Type B pancreatic cell (in vitro differentiated cells): ENCODE measurements at regions not wholly inside any gene's neighbourhood (a gene's known extent, or its start where the extent isn't known, plus 50 kb on each side); places are given as distances from the start of the nearest gene placed in this dataset.

ENCODE experiments used
- DNase-seq: peaks from one replicate; pipeline ENCODE4 v3.0.0; 2021; ENCODE audit warnings: mixed read lengths; ENCODE audit not compliant: unreplicated experiment; ENCODE audit errors: extremely low spot score
- H3K27ac Mint-ChIP-seq: 2 replicates; pipeline ENCODE4 v1.8.0; 2021; ENCODE audit warnings: mild to moderate bottlenecking, mixed read lengths
- H3K27me3 Mint-ChIP-seq: 2 replicates; pipeline ENCODE4 v1.8.0; 2021; ENCODE audit warnings: mixed read lengths
- H3K36me3 Mint-ChIP-seq: 2 replicates; pipeline ENCODE4 v1.8.0; 2021; ENCODE audit warnings: mixed read lengths
- H3K4me1 Mint-ChIP-seq: one replicate; pipeline ENCODE4 v1.8.0; 2021; ENCODE audit warnings: mixed read lengths; ENCODE audit not compliant: unreplicated experiment
- H3K4me3 Mint-ChIP-seq: 2 replicates; pipeline ENCODE4 v1.8.0; 2021; ENCODE audit warnings: mild to moderate bottlenecking, mixed read lengths
- H3K9me3 Mint-ChIP-seq: 2 replicates; pipeline ENCODE4 v1.8.0; 2021; ENCODE audit warnings: mixed read lengths
- CTCF ChIP-seq: fragments of 200-600 bp; sonication (generic); conservative IDR thresholded peaks from 2 replicates; pipeline ENCODE4 v1.5.0; 2021; ENCODE audit warnings: antibody characterized with exemption, mild to moderate bottlenecking

GRCh38 chr12:33795536-33795935 lies 226.8 kb upstream of the ALG10 start:
- Mint-ChIP-seq H3K4me3 (no peak overlapping the region), H3K9me3 (peaks cover 3% of the 10 kb centered on the region), H3K36me3 (no peaks in the 10 kb centered on the region), H3K27me3 (no peaks in the 10 kb centered on the region), H3K27ac (no peak overlapping the region), H3K4me1 (no peaks in the 10 kb centered on the region)
- no peak for DNase-seq
- TF ChIP-seq CTCF = no peak

GRCh38 chr12:33813536-33813935 lies 208.8 kb upstream of the ALG10 start:
- DNase-seq = no peak
- Mint-ChIP-seq H3K36me3 (no peaks in the 10 kb centered on the region), H3K4me1 (no peaks in the 10 kb centered on the region), H3K4me3 (no peak overlapping the region), H3K27ac (no peak overlapping the region), H3K9me3 (peaks cover 5% of the 10 kb centered on the region), H3K27me3 (no peaks in the 10 kb centered on the region)
- TF ChIP-seq CTCF = no peak

GRCh38 chr12:33817713-33818112 lies 204.6 kb upstream of the ALG10 start:
- DNase-seq = no peak
- Mint-ChIP-seq H3K4me3 (no peak overlapping the region), H3K9me3 (peaks cover 5% of the 10 kb centered on the region), H3K27me3 (no peaks in the 10 kb centered on the region), H3K4me1 (no peaks in the 10 kb centered on the region), H3K27ac (no peak overlapping the region), H3K36me3 (no peaks in the 10 kb centered on the region)
- TF ChIP-seq CTCF = no peak

GRCh38 chr12:33818313-33818712 lies 204.0 kb upstream of the ALG10 start:
- H3K36me3 Mint-ChIP-seq = no peaks in the 10 kb centered on the region
- no peak overlapping the region for H3K4me3 Mint-ChIP-seq
- peaks cover 5% of the 10 kb centered on the region for H3K9me3 Mint-ChIP-seq
- H3K27ac Mint-ChIP-seq = no peak overlapping the region
- H3K27me3 Mint-ChIP-seq = no peaks in the 10 kb centered on the region
- no peak for DNase-seq
- no peaks in the 10 kb centered on the region for H3K4me1 Mint-ChIP-seq
- TF ChIP-seq CTCF = no peak

- DNase-seq = no peak
- H3K4me1 Mint-ChIP-seq = no peaks in the 10 kb centered on the region
- H3K27ac Mint-ChIP-seq = no peak overlapping the region
- H3K9me3 Mint-ChIP-seq = no peaks in the 10 kb centered on the region
- H3K27me3 Mint-ChIP-seq = no peaks in the 10 kb centered on the region
- no peak for TF ChIP-seq CTCF
- H3K36me3 Mint-ChIP-seq = no peaks in the 10 kb centered on the region
- no peak overlapping the region for H3K4me3 Mint-ChIP-seq
Measured at GRCh38 chr12:33825442-33825841, 196.9 kb upstream of the ALG10 start.

GRCh38 chr12:33825986-33826602 lies 196.2 kb upstream of the ALG10 start:
- Mint-ChIP-seq H3K27me3 (no peaks in the 10 kb centered on the region), H3K9me3 (no peaks in the 10 kb centered on the region), H3K36me3 (no peaks in the 10 kb centered on the region), H3K4me3 (no peak overlapping the region), H3K27ac (no peak overlapping the region), H3K4me1 (no peaks in the 10 kb centered on the region)
- no peak for TF ChIP-seq CTCF
- DNase-seq = no peak
